ENCODE measurements at regions not wholly inside any gene's neighbourhood (a gene's known extent, or its start where the extent isn't known, plus 50 kb on each side); places are given as distances from the start of the nearest gene placed in this dataset.
"Not testable (repeated sequence)": the region's sequence is repeated elsewhere in the genome, so short reads cannot be mapped to it uniquely, and the experiment has no call there.

GRCh38 chr1:81254068-81254467 lies 546.7 kb upstream of the ADGRL2 start:
- DNase-seq (ENCODE audit: low spot score) = no peak

DNA sequence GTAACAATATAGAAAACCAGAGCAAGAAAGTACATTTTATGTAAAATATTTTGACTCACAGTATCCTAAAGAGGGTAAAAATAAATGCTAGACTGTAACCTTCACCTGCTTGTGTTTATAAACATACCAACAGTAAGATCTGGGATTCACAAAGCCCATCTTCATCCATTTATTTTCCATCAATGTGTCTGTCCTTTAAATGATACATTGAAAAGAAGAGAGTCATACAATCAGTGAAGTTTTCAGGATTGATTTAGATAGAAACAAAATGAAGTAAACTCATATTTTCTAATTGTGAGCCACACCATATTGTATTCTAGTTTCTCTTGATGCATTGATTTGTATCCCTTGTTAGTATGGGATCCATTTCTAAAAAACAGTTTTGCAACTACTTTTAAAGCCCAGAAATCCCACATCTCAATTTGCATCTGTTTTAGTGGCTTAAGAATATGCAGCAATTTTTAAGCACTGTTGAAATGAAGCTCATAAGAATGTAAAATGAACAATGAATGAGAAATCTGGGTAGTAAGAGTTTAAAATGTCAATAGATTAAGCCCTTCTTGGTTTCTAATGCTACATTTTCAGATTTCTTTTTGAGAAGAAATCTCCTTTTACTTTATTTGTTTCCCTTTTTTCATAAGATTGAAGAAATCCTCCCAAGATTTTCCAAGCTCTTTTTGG lies 548.1 kb upstream of the ADGRL2 start:
- DNase-seq (ENCODE audit: low spot score) = no peak

DNA sequence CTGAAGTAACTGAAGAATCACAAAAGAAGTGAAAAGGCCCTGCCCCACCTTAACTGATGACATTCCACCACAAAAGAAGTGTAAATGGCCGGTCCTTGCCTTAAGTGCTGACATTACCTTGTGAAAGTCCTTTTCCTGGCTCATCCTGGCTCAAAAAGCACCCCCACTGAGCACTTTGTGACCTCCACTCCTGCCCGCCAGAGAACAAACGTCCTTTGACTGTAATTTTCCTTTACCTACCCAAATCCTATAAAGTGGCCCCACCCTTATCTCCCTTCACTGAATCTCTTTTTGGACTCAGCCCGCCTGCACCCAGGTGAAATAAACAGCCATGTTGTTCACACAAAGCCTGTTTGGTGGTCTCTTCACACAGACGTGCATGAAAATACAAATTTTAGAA lies 549.9 kb upstream of the ADGRL2 start:
- not testable (repeated sequence) for DNase-seq (ENCODE audit: low spot score)

DNA sequence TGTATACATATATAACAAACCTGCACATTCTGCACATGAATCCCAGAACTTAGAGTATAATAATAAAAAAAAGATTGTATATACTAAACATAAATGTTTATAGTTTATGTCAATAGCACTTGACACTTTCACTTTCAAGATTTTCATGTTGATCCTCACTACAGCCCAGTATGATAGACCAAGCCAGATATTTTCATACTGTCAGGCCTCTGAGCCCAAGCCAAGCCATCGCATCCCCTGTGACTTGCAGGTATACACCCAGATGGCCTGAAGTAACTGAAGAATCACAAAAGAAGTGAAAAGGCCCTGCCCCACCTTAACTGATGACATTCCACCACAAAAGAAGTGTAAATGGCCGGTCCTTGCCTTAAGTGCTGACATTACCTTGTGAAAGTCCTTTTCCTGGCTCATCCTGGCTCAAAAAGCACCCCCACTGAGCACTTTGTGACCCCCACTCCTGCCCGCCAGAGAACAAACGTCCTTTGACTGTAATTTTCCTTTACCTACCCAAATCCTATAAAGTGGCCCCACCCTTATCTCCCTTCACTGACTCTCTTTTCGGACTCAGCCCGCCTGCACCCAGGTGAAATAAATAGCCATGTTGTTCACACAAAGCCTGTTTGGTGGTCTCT lies 555.5 kb upstream of the ADGRL2 start:
- not testable (repeated sequence) for DNase-seq (ENCODE audit: low spot score)

GRCh38 chr1:81244612-81245011 lies 556.1 kb upstream of the ADGRL2 start:
- DNase-seq (ENCODE audit: low spot score) = not testable (repeated sequence)

DNA sequence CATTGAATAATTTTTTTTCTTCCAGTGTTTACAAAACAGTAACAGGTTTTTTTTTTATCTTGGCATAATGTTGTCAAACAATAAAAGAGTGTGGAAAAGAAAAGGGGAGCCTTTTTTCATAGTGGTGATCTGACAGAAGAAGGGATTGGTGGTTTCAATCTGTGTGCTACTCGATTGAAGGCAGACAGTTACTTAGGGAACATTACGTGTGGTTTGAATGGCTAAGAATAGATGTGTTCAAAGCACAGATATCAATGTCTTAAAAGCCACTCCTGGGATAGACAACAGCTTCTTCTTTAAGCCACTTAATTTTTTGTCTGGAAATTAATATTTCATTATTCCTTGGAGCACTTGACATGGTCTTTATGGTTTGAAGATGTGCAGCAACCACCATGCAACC lies 558.6 kb upstream of the ADGRL2 start:
- no peak for DNase-seq (ENCODE audit: low spot score)

GRCh38 chr1:81238129-81238528 lies 562.6 kb upstream of the ADGRL2 start:
- DNase-seq (ENCODE audit: low spot score) = no peak

- DNase-seq (ENCODE audit: low spot score) = no peak
These were observed 563.2 kb upstream of the ADGRL2 start for GRCh38 chr1:81237473-81238089.

- DNase-seq (ENCODE audit: low spot score) = no peak
These were observed 566.5 kb upstream of the ADGRL2 start for GRCh38 chr1:81234237-81234636.

DNA sequence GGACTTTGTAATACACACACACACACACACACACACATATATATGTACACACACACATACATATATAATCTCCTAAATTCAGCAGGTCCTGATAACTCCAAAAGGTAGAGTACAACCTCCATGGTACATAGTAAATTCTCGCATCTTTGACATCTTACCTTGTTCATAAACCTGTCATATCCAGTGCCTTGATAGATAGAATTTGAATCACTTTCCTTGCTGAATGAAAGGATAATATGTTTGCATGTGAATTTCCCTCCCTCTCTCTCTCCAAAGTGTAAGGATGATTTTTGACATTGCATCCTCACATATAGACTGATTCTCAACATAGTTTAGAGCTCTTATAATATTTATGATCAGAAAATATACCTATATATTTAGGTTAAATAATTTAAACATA lies 567.1 kb upstream of the ADGRL2 start:
- no peak for DNase-seq (ENCODE audit: low spot score)

- DNase-seq (ENCODE audit: low spot score) = no peak
These were observed 568.3 kb upstream of the ADGRL2 start for GRCh38 chr1:81232420-81232819.

- DNase-seq (ENCODE audit: low spot score) = no peak
These were observed 569.0 kb upstream of the ADGRL2 start for GRCh38 chr1:81231729-81232038.

- DNase-seq (ENCODE audit: low spot score) = no peak
These were observed 569.6 kb upstream of the ADGRL2 start for GRCh38 chr1:81230983-81231728.

DNA sequence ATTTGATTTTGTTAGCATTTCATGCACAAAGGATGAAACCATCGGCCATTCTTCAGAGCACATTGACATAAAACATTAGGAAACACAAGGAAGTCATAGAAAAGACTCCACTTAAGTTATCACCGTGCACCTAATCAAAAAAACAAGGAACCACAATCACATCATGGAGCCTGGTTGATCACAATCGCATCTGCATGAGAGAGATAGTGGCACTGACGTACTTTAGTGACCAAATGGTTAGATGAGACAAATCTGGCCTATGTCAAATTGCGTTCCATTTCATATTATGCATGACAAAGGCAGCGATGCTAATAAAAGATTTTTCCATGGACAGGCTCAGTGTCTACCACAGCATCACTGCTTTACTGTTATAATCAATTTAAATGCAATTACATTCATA lies 571.8 kb upstream of the ADGRL2 start:
- no peak for DNase-seq (ENCODE audit: low spot score)

GRCh38 chr1:81226603-81226928 lies 574.2 kb upstream of the ADGRL2 start:
- no peak for DNase-seq (ENCODE audit: low spot score)

DNA sequence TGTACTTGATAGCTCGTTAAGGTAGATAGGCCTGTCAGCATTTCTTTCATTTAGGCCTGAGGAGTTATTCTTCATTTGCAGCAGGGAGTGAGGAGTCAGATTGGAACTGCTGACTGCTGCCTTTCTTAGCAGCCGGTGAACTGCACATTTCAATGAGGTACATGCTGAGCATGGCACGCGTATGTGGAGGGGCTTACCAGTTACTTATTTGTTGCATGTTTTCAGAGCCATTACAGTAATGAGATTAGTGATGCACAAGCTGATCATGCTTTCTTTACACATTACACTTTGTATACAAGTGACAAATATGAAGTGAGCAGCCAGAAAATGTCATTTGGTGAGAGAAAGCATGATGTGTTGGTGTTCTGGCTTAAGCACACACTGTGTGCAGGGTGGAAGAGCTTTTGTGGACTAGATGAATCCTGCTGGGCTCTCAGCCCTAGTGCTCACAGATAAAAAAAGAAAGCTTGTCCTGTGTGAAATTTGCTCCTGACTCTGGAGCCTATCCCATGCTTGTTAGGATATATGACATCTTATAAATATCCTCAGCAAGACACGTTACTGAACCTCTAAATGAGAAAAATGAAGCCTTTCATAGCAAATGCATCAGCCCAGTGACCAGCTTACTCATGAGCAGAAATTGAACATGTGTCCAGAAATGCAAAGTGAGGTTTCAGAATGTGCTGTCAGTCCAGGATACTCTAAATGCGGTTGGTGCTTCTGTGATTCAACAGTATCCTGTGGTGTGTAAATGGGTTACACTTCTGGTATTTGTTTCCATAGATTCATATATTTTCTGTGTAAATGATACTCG lies 574.7 kb upstream of the ADGRL2 start:
- no peak for DNase-seq (ENCODE audit: low spot score)

DNA sequence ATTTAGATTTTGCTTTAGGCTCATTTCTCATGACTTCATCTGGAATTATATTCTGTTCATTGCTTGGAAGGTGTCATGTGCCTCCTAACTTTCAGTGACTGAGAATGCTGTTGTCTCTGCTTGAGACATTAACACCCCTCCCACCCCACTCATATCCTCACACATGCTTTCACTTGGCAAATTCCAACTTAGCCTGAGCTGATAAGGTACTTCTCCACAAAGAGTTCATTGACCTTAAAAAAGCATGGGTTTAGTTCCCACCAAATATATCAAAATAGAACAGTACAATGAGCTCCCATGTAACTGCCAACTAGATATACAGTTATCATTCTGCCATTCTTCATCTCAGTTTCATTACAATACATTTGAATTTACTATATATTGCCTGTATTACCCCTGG lies 576.5 kb upstream of the ADGRL2 start:
- no peak for DNase-seq (ENCODE audit: low spot score)

DNA sequence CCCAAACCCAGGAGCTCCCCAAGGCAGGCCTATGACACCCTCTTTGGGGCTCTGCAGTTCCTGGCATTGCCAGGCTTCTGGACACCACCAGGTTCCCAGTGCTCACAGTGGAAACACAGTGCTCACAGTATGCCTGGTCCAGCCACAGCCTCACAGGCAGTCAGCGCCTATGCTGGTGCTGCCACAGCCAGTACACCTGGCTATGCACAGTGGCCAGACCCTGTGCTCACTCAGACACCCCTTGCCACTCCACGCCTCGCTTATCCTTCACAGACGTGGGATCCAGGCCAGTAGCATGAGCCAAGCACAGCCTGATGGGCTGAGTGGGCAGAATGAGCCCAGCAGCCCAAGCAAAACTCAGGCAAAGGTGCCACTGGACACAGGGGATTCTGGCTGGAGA lies 579.2 kb upstream of the ADGRL2 start:
- no peak for DNase-seq (ENCODE audit: low spot score)

DNA sequence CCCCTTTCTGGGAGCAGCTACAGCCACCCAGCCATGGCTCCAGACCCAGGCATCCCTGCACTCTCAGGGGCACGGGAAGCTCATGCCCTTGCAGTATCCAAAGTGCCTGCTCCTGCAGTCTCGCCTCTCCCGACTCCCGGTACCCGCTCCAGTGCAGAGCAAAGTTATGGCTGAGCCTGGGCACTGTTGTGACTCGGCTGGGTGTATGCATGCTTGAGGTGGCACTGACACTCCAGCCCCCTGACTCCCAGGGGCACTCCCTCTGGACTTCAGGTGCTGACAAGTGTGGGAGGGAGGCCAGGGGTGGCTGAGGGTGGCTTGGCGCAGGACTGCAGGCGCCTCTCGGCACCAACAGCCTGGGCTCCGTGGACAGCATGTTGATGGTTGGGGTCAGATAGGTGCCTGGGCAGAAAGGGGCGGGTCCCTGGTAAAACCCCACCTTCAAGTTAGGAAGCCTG lies 580.1 kb upstream of the ADGRL2 start:
- DNase-seq (ENCODE audit: low spot score) = no peak

GRCh38 chr1:81217058-81217457 lies 583.7 kb upstream of the ADGRL2 start:
- no peak for DNase-seq (ENCODE audit: low spot score)

DNA sequence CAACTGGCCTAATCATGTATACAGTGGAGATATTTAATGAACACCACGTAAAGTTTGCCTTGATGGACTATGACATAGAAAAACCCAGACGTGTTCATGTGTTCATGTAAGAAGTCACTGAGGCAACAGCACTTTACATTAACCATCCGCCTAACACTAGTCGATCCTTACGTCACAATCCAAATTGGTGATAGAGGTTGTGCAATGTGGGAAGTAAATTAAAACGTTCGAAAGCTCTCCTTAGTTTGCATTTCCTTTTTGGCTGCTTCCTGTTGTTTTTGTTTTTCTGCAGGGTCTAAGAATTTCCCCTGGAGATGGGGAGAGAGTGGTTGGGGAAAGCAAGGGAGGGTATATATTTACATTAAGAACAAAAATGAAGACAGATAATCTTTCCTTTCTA lies 587.5 kb upstream of the ADGRL2 start:
- no peak for DNase-seq (ENCODE audit: low spot score)

GRCh38 chr1:81209461-81209860 lies 591.3 kb upstream of the ADGRL2 start:
- DNase-seq (ENCODE audit: low spot score) = no peak
